ENCODE measurements at regions not wholly inside any gene's neighbourhood (a gene's known extent, or its start where the extent isn't known, plus 50 kb on each side); places are given as distances from the start of the nearest gene placed in this dataset.

GRCh38 chr19:32022044-32022640 lies 323.3 kb upstream of the ZNF507 start:
- TF ChIP-seq CTCF (IDR thresholded peaks at IDR 0.05) (no peak), TAF1 (IDR thresholded peaks at IDR 0.05; ENCODE audit: borderline replicate concordance, low read depth, low read length) (no peak), EZH2phosphoT487 (IDR thresholded peaks at IDR 0.05; ENCODE audit: borderline replicate concordance, low read depth) (no peak), YY1 (IDR thresholded peaks at IDR 0.05; ENCODE audit: low read depth) (no peak), SMC3 (IDR thresholded peaks at IDR 0.05; ENCODE audit: low read depth, low read length) (no peak), TCF12 (IDR thresholded peaks at IDR 0.05) (no peak), RFX5 (IDR thresholded peaks at IDR 0.05; ENCODE audit: low read length) (no peak), GABPA (IDR thresholded peaks at IDR 0.05; ENCODE audit: low read depth) (no peak), CHD2 (IDR thresholded peaks at IDR 0.05; ENCODE audit: low read length, partially characterized antibody) (no peak), EP300 (IDR thresholded peaks at IDR 0.05; ENCODE audit: borderline replicate concordance in 1 of 2, low read depth in 1 of 2, low read length in 1 of 2) (no peak)

All from SK-N-SH (cell line).